Thoracic aorta (tissue), 2 donors: ENCODE measurements at regions not wholly inside any gene's neighbourhood (a gene's known extent, or its start where the extent isn't known, plus 50 kb on each side); places are given as distances from the start of the nearest gene placed in this dataset.
"Not testable (repeated sequence)": the region's sequence is repeated elsewhere in the genome, so short reads cannot be mapped to it uniquely, and the experiment has no call there.

Experiments used
- ATAC-seq: fragments of 150-250 bp; one replicate; pipeline ENCODE4 v1.8.0; 2017; ENCODE audit warnings: low read depth; ENCODE audit not compliant: insufficient number of reproducible peaks, low FRiP score
- DNase-seq: peaks from one replicate; pipeline ENCODE4 v3.0.0-alpha.2; 2020; ENCODE audit warnings: low spot score
- H3K27ac ChIP-seq, 2 donors: fragments of 200-600 bp; sonication (generic); 1 replicate in 1 of 2; 2 replicates in 1 of 2; pipeline ENCODE4 v1.5.1; 2016; ENCODE audit warnings: mild to moderate bottlenecking in 2 of 2, moderate library complexity in 2 of 2
- H3K27me3 ChIP-seq: fragments of 200-600 bp; sonication (generic); replicated peaks from 2 replicates; pipeline ENCODE4 v1.6.0; 2016; ENCODE audit warnings: mild to moderate bottlenecking; ENCODE audit not compliant: insufficient read depth
- H3K36me3 ChIP-seq: fragments of 200-600 bp; sonication (generic); one replicate; pipeline ENCODE4 v1.5.1; 2016
- H3K4me1 ChIP-seq, 2 donors: fragments of 200-600 bp; sonication (generic); 1 replicate in 1 of 2; 2 replicates in 1 of 2; pipeline versions ENCODE4 v1.5.1 to v1.6.0; 2016; ENCODE audit warnings: low read depth in 2 of 2, mild to moderate bottlenecking in 1 of 2; ENCODE audit not compliant: control insufficient read depth in 1 of 2
- H3K4me3 ChIP-seq: fragments of 200-600 bp; sonication (generic); 2 replicates; pipeline ENCODE4 v1.5.1; 2016; ENCODE audit warnings: mild to moderate bottlenecking
- H3K9me3 ChIP-seq: fragments of 200-600 bp; sonication (generic); 2 replicates; pipeline ENCODE4 v1.5.1; 2016
- CTCF ChIP-seq: fragments of 200-600 bp; sonication (generic); IDR thresholded peaks from one replicate; pipeline ENCODE4 v1.5.1; 2019; ENCODE audit warnings: antibody characterized with exemption

GRCh38 chr12:83527810-83528209 lies 841.1 kb downstream of the TMTC2 start:
- H3K4me1 ChIP-seq, result no peaks in the 10 kb centered on the region
- no peaks in the 10 kb centered on the region for H3K36me3 ChIP-seq
- TF ChIP-seq CTCF, result no peak
- H3K9me3 ChIP-seq, result no peaks in the 10 kb centered on the region
- ATAC-seq (no peak), DNase-seq (no peak)
- no peak overlapping the region for H3K4me3 ChIP-seq
- H3K27ac ChIP-seq, result no peak overlapping the region
- H3K27me3 ChIP-seq, result no peaks in the 10 kb centered on the region

- no peaks in the 10 kb centered on the region for H3K27me3 ChIP-seq
- TF ChIP-seq CTCF, result no peak
- ATAC-seq, result no peak
Measured at GRCh38 chr12:83515306-83516026, 828.8 kb downstream of the TMTC2 start.

GRCh38 chr12:83514372-83514771 lies 827.7 kb downstream of the TMTC2 start:
- no peak for DNase-seq
- Histone ChIP-seq H3K27ac (no peak overlapping the region), H3K36me3 (no peaks in the 10 kb centered on the region), H3K4me1 (no peaks in the 10 kb centered on the region), H3K9me3 (no peaks in the 10 kb centered on the region), H3K27me3 (no peaks in the 10 kb centered on the region), H3K4me3 (no peak overlapping the region)
- TF ChIP-seq CTCF, result no peak
- ATAC-seq, result no peak

More at GRCh38 chr12:83515306-83516026, 828.8 kb downstream of the TMTC2 start:
- Histone ChIP-seq H3K4me1 (no peaks in the 10 kb centered on the region), H3K27ac (no peak overlapping the region), H3K36me3 (no peaks in the 10 kb centered on the region), H3K9me3 (no peaks in the 10 kb centered on the region), H3K4me3 (no peak overlapping the region)
- no peak for DNase-seq

- Histone ChIP-seq H3K4me3 (no peak overlapping the region), H3K36me3 (no peaks in the 10 kb centered on the region), H3K27ac (no peak overlapping the region), H3K27me3 (no peaks in the 10 kb centered on the region), H3K9me3 (no peaks in the 10 kb centered on the region), H3K4me1 (no peaks in the 10 kb centered on the region)
- ATAC-seq, result no peak
- DNase-seq, result no peak
- TF ChIP-seq CTCF, result no peak
Measured at GRCh38 chr12:83506841-83507240, 820.1 kb downstream of the TMTC2 start.

- H3K27me3 ChIP-seq, result no peaks in the 10 kb centered on the region
- no peak for TF ChIP-seq CTCF
- DNase-seq (no peak), ATAC-seq (no peak)
- no peaks in the 10 kb centered on the region for H3K4me1 ChIP-seq
- no peak overlapping the region for H3K4me3 ChIP-seq
- no peak overlapping the region for H3K27ac ChIP-seq
- no peaks in the 10 kb centered on the region for H3K9me3 ChIP-seq
- H3K36me3 ChIP-seq, result no peaks in the 10 kb centered on the region
Measured at GRCh38 chr12:83505586-83505985, 818.9 kb downstream of the TMTC2 start.

GRCh38 chr12:83499894-83500293 lies 813.2 kb downstream of the TMTC2 start:
- H3K27ac ChIP-seq, H3K9me3 ChIP-seq, H3K36me3 ChIP-seq, H3K4me1 ChIP-seq, H3K4me3 ChIP-seq, DNase-seq, ATAC-seq, H3K27me3 ChIP-seq: not testable (repeated sequence)
